Mesendoderm (in vitro differentiated cells): ENCODE measurements at regions not wholly inside any gene's neighbourhood (a gene's known extent, or its start where the extent isn't known, plus 50 kb on each side); places are given as distances from the start of the nearest gene placed in this dataset.

ENCODE experiments used
- DNase-seq: peaks from one replicate; pipeline ENCODE4 v3.0.0; 2013
- H2AK5ac ChIP-seq: 2 replicates; pipeline ENCODE4 v1.6.1; 2013; ENCODE audit warnings: low read length, inconsistent platforms
- H2BK120ac ChIP-seq: 2 replicates; pipeline ENCODE4 v1.6.1; 2013; ENCODE audit warnings: low read depth, mild to moderate bottlenecking, low read length, moderate library complexity, mixed read lengths
- H2BK15ac ChIP-seq: replicated peaks from 2 replicates; pipeline ENCODE4 v1.6.1; 2013; ENCODE audit warnings: low read depth, mild to moderate bottlenecking, moderate library complexity
- H2BK5ac ChIP-seq: 2 replicates; pipeline ENCODE4 v1.6.1; 2013; ENCODE audit warnings: low read length, inconsistent platforms
- H3K18ac ChIP-seq: 2 replicates; pipeline ENCODE4 v1.6.1; 2013; ENCODE audit warnings: mild to moderate bottlenecking, low read length, mixed read lengths
- H3K23ac ChIP-seq: one replicate; pipeline ENCODE4 v1.6.1; 2013; ENCODE audit warnings: low read length
- H3K27ac ChIP-seq: 2 replicates; pipeline ENCODE4 v1.5.1; 2013; ENCODE audit warnings: low read depth, mild to moderate bottlenecking, inconsistent platforms, low read length, moderate library complexity
- H3K27me3 ChIP-seq: 2 replicates; pipeline ENCODE4 v1.6.1; 2013; ENCODE audit warnings: low read length, control low read depth, mild to moderate bottlenecking, inconsistent platforms; ENCODE audit not compliant: insufficient read depth, poor library complexity
- H3K36me3 ChIP-seq: 2 replicates; pipeline ENCODE4 v1.6.1; 2013; ENCODE audit warnings: low read length, inconsistent platforms; ENCODE audit not compliant: control insufficient read depth, insufficient read depth
- H3K4ac ChIP-seq: one replicate; pipeline ENCODE4 v1.6.1; 2013; ENCODE audit warnings: low read depth, mild to moderate bottlenecking, low read length, moderate library complexity
- H3K4me1 ChIP-seq: 2 replicates; pipeline ENCODE4 v1.6.1; 2013; ENCODE audit warnings: low read depth, low read length, inconsistent platforms; ENCODE audit not compliant: control insufficient read depth
- H3K4me2 ChIP-seq: 2 replicates; pipeline ENCODE4 v1.6.1; 2013; ENCODE audit warnings: low read length
- H3K4me3 ChIP-seq: 2 replicates; pipeline ENCODE4 v1.5.1; 2013; ENCODE audit warnings: mild to moderate bottlenecking, low read length
- H3K56ac ChIP-seq: one replicate; pipeline ENCODE4 v1.6.1; 2013; ENCODE audit warnings: low read length
- H3K79me1 ChIP-seq: 2 replicates; pipeline ENCODE4 v1.6.1; 2013; ENCODE audit warnings: low read length, inconsistent platforms
- H3K79me2 ChIP-seq: 2 replicates; pipeline ENCODE4 v1.6.1; 2013; ENCODE audit warnings: mild to moderate bottlenecking, low read length; ENCODE audit not compliant: control insufficient read depth, insufficient read depth
- H3K9ac ChIP-seq: 2 replicates; pipeline ENCODE4 v1.6.1; 2013; ENCODE audit warnings: low read length, inconsistent platforms
- H4K5ac ChIP-seq: one replicate; pipeline ENCODE4 v1.6.1; 2013; ENCODE audit warnings: low read length
- H4K8ac ChIP-seq: one replicate; pipeline ENCODE4 v1.6.1; 2013; ENCODE audit warnings: low read depth, mild to moderate bottlenecking, control low read depth, low read length, moderate library complexity
- WGBS: extraction: QIAGEN DNeasy Blood & Tissue Kit; methylation state at CpG from one replicate; pipeline ENCODE4 v1.1.7; 2013; ENCODE audit warnings: low lambda C conversion rate, missing lambda C conversion rate; ENCODE audit not compliant: insufficient coverage; ENCODE audit errors: extremely low coverage; 5-methylcytosine and 5-hydroxymethylcytosine counted together

DNA sequence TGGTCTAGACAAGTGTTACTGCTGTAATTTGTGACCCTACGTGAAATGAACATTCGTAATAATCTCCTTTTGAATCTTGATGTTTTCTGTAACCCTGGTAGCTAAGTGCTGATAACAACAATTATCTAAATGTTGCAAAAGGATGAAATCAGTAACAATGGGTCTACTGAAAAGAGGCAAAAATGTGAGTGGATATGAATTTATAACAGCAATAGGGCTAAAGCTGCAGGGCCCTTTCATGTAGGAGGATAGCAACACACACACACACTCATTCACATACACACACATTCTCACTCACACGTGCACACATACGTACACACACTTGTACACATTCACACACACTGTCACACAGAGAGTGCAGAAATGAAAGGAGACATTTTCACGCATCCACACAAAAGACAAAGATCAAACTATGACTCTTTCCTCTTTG, 200.8 kb upstream of the NEBL start:
- no peak overlapping the region for H3K4ac ChIP-seq
- H3K23ac ChIP-seq: no peak overlapping the region
- no peak overlapping the region for H3K18ac ChIP-seq
- H3K4me2 ChIP-seq: no peak overlapping the region
- H3K4me3 ChIP-seq: no peak overlapping the region
- no peaks in the 10 kb centered on the region for H3K36me3 ChIP-seq
- no CpG with 5 or more reads among the region's 5 CpGs for WGBS
- H2BK15ac ChIP-seq: no peak overlapping the region
- H3K4me1 ChIP-seq: no peaks in the 10 kb centered on the region
- no peak overlapping the region for H3K9ac ChIP-seq
- H2BK5ac ChIP-seq: no peak overlapping the region
- H2AK5ac ChIP-seq: no peak overlapping the region
- H3K27me3 ChIP-seq: no peaks in the 10 kb centered on the region
- H4K5ac ChIP-seq: no peak overlapping the region
- no peak overlapping the region for H3K56ac ChIP-seq
- H3K79me2 ChIP-seq: no peaks in the 10 kb centered on the region
- no peak overlapping the region for H4K8ac ChIP-seq
- no peak for DNase-seq
- H3K79me1 ChIP-seq: no peaks in the 10 kb centered on the region
- H3K27ac ChIP-seq: no peak overlapping the region
- no peak overlapping the region for H2BK120ac ChIP-seq

DNA sequence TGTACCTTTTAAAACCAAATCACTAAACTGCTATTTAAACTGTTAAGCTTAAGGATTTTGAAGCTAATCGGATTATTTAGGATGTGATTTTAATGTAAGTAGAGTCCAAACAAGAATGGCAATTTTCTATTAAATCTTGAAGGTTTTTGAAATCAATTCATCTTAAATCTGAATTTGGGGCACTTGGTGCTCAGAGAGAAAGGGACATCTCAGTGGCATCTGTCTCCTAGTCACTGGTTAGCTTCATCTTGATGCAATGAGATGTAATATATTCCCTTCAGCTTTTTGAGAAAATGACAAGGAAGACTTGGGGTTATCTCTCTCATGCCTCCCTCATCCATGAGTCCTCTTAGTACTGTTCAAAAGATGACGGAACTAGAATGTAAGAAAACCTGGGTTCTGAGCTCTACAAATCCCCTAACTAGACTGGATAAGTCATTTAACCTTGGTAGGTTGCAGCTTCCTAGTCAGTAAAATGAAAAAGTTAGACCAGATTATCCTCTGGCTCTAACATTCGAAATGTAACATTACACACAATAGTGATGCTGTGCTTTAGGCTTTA, 198.5 kb upstream of the NEBL start:
- no CpG with 5 or more reads among the region's 3 CpGs for WGBS
- no peak overlapping the region for H2BK5ac ChIP-seq

DNA sequence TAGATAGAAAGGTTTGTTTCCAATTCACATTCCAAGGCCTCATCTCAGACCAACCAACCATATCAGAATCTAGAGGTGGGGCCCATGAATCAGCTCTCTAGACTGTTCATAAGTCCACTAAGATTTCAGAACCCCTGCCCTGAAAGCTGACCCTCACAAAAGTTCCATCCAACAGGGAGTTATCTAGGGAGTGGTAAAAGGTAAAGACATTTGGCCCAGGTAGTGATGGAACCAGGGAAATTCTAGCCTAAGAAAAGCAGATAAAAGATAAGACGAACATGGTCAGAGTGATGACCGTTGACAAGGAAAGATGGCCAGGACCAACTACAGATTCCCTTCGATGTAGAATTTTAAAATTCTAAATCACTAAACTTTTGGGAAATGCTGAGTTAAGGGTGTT, 198.0 kb upstream of the NEBL start:
- Histone ChIP-seq H3K4me3 (no peak overlapping the region), H3K23ac (no peak overlapping the region), H3K4ac (no peak overlapping the region), H4K5ac (no peak overlapping the region), H2BK15ac (no peak overlapping the region), H3K4me1 (no peaks in the 10 kb centered on the region), H4K8ac (no peak overlapping the region), H2AK5ac (no peak overlapping the region), H3K79me2 (no peaks in the 10 kb centered on the region), H2BK120ac (no peak overlapping the region), H3K4me2 (no peak overlapping the region), H3K27me3 (no peaks in the 10 kb centered on the region), H3K27ac (no peak overlapping the region), H3K79me1 (no peaks in the 10 kb centered on the region), H3K56ac (no peak overlapping the region), H3K36me3 (no peaks in the 10 kb centered on the region), H2BK5ac (no peak overlapping the region), H3K18ac (no peak overlapping the region), H3K9ac (no peak overlapping the region)
- DNase-seq: no peak
- no CpG with 5 or more reads among the region's 3 CpGs for WGBS

More for the DNA sequence above, 198.5 kb upstream of the NEBL start:
- Histone ChIP-seq H3K18ac (no peak overlapping the region), H3K36me3 (no peaks in the 10 kb centered on the region), H3K27me3 (no peaks in the 10 kb centered on the region), H3K4ac (no peak overlapping the region), H2BK15ac (no peak overlapping the region), H3K4me1 (no peaks in the 10 kb centered on the region), H4K8ac (no peak overlapping the region), H3K79me2 (no peaks in the 10 kb centered on the region), H3K4me3 (no peak overlapping the region), H4K5ac (no peak overlapping the region), H3K4me2 (no peak overlapping the region), H3K79me1 (no peaks in the 10 kb centered on the region), H3K27ac (no peak overlapping the region), H3K9ac (no peak overlapping the region), H3K23ac (no peak overlapping the region), H2AK5ac (no peak overlapping the region), H2BK120ac (no peak overlapping the region), H3K56ac (no peak overlapping the region)
- DNase-seq: no peak

DNA sequence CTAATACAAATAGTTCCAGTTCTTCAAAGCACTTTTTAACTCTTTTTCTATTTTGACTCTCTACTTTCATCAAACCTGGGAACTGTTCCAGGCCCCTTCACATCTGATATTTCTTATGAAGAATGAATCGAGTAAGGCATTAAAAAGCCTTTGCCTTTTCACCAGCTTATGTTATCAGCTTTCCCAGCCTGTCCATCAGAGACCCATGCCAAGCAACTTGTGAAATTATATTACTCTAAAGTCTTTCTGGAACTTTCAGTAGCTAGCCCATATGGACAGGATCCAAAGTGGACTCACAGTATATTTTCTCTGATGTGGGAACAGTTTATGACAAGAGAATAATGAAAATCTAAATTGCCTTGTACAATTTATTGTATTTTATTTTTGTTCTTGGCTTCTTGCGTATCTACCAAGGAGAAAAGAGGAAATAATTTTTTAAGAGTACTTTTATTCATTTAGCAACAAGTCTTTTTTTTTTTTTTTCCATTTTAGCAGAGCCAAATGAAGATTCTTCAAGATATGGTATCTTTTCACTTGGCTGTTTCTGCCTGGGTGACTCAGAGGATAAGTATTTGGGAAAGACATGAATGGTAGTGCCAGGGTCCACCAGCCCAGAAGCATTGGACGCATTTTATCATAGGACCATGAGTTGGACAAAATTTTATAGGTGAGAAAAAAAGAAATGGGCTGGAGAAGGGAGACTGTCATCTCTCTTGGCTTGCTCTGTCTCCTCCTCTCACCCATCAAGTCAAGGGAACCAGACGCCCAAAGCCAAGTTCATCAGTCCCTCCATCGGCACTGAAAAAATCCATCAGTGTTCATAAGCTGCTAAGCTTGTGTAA, 195.8 kb upstream of the NEBL start:
- no peak overlapping the region for H3K23ac ChIP-seq
- no peak overlapping the region for H3K4me3 ChIP-seq
- H3K18ac ChIP-seq: no peak overlapping the region
- no peaks in the 10 kb centered on the region for H3K36me3 ChIP-seq
- H2AK5ac ChIP-seq: no peak overlapping the region
- WGBS: no CpG with 5 or more reads among the region's 5 CpGs
- no peak overlapping the region for H2BK5ac ChIP-seq
- no peak overlapping the region for H3K9ac ChIP-seq
- H3K4ac ChIP-seq: no peak overlapping the region
- no peak for DNase-seq
- H4K8ac ChIP-seq: no peak overlapping the region
- H3K79me2 ChIP-seq: no peaks in the 10 kb centered on the region
- no peak overlapping the region for H3K4me2 ChIP-seq
- H3K27me3 ChIP-seq: no peaks in the 10 kb centered on the region
- H3K56ac ChIP-seq: no peak overlapping the region
- no peaks in the 10 kb centered on the region for H3K79me1 ChIP-seq
- no peak overlapping the region for H4K5ac ChIP-seq
- no peak overlapping the region for H2BK15ac ChIP-seq
- no peaks in the 10 kb centered on the region for H3K4me1 ChIP-seq
- H2BK120ac ChIP-seq: no peak overlapping the region
- H3K27ac ChIP-seq: no peak overlapping the region

DNA sequence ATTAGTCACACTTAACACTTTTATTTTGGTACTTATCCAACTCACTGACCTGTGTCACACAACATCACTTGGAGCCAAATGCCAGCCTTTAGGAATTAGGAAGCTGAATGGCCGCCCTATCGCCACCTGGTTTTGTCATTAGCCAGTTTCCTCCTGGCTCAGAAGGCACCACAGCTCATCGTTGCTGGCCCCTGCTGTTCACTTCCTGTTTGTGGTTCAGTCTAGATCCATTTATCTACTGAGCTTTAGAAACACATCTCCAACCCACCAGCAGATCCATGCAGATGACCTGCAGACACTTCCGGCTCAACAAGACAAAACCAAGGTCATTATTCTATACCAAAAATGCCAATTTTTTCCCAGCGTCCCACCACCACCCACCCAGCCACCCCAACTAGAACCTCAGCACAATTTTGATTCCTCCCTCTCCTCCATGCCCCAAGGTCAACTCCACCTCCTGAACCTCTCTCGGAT, 193.5 kb upstream of the NEBL start:
- no peak overlapping the region for H4K8ac ChIP-seq
- H3K79me2 ChIP-seq: no peaks in the 10 kb centered on the region
- no peak overlapping the region for H3K9ac ChIP-seq
- H3K27ac ChIP-seq: no peak overlapping the region
- H3K79me1 ChIP-seq: no peaks in the 10 kb centered on the region
- H3K27me3 ChIP-seq: no peaks in the 10 kb centered on the region
- peak; percentile 24 for DNase-seq
- H2BK120ac ChIP-seq: no peak overlapping the region
- no peak overlapping the region for H3K4me3 ChIP-seq
- no peak overlapping the region for H3K4me2 ChIP-seq
- H2AK5ac ChIP-seq: no peak overlapping the region
- WGBS: no CpG with 5 or more reads among the region's 6 CpGs
- H2BK5ac ChIP-seq: no peak overlapping the region
- no peaks in the 10 kb centered on the region for H3K4me1 ChIP-seq
- H3K56ac ChIP-seq: no peak overlapping the region
- no peak overlapping the region for H3K18ac ChIP-seq
- no peak overlapping the region for H3K23ac ChIP-seq
- H3K4ac ChIP-seq: no peak overlapping the region
- H2BK15ac ChIP-seq: no peak overlapping the region
- no peak overlapping the region for H4K5ac ChIP-seq
- H3K36me3 ChIP-seq: no peaks in the 10 kb centered on the region
